ENCODE measurements at regions not wholly inside any gene's neighbourhood (a gene's known extent, or its start where the extent isn't known, plus 50 kb on each side); places are given as distances from the start of the nearest gene placed in this dataset.

DNA sequence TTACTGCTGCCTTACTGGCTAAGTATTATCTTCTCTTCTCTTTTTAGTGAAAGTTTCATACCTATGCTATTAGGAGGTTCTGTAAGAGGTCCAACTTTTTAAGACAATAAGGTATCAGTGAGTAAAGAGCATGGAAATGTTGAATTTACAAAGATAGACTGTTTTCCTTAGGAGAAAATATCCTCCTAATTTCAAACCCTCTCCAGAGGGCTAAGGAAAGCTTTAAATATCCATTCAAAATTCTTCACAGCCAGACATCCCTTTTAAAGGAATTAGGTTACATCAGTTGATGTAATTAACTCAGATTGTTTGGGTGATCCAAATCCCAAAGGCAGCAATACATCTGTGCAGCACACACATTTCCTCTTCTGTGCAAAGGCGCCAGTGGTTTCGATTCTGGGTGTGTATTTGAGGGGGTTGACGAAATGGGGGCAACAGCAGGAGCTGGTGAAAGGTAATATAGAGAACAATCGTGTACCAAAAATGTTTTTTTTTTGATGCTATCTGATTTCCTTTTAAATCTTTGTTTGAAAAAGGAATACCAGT, 273.8 kb upstream of the RPS23 start:
- intact Hi-C loops (cut with micrococcal nuclease), result no loop called here
- H3K9me3 ChIP-seq (ENCODE audit: control insufficient read depth in 1 of 2, insufficient read depth in 1 of 2, low read depth in 1 of 2, low read length in 2 of 2), result no peaks in the 10 kb centered on the region
- no peak overlapping the region for H3K27ac ChIP-seq (ENCODE audit: low read depth, low read length)
- H2AFZ ChIP-seq (ENCODE audit: low read depth, low read length, poor library complexity, severe bottlenecking), result no peak overlapping the region
- no peaks in the 10 kb centered on the region for H3K79me2 ChIP-seq (ENCODE audit: insufficient read depth, low read length)
- H3K9ac ChIP-seq (ENCODE audit: low read length), result no peak overlapping the region
- no peak overlapping the region for H3K4me2 ChIP-seq (ENCODE audit: low read length)
- no TSS peak for BruUV-seq (replicated peaks)
- DNase-seq (ENCODE audit: low read depth, low spot score) (no peak), ATAC-seq (no peak)
- no peaks in the 10 kb centered on the region for H3K9me2 ChIP-seq (ENCODE audit: insufficient read depth)
- H3K36me3 ChIP-seq (ENCODE audit: control insufficient read depth in 1 of 2, insufficient read depth in 2 of 2, low read length in 2 of 2), result no peaks in the 10 kb centered on the region
- no peak overlapping the region for H3K4me3 ChIP-seq (replicated peaks in 1 of 2; ENCODE audit: low read depth in 1 of 2, low read length in 2 of 2)
- CTCF ChIA-PET, result no interaction called here
- no peaks in the 10 kb centered on the region for H3K4me1 ChIP-seq (ENCODE audit: control insufficient read depth in 1 of 2, insufficient read depth in 2 of 2, low read length in 2 of 2)
- no peaks in the 10 kb centered on the region for H3K27me3 ChIP-seq (ENCODE audit: insufficient read depth, low read length)
- RAD21 ChIA-PET (ENCODE audit: low non-redundant PET in 1 of 2, low total read pairs in 2 of 2, uncharacterized antibody in 2 of 2, unreplicated experiment in 2 of 2), result no interaction called here
- TF ChIP-seq TCF7L2 (IDR thresholded peaks at IDR 0.05; ENCODE audit: borderline replicate concordance, extremely low read depth, insufficient read depth, insufficient read length), result no peak
- TF ChIP-seq, protein P1, sequence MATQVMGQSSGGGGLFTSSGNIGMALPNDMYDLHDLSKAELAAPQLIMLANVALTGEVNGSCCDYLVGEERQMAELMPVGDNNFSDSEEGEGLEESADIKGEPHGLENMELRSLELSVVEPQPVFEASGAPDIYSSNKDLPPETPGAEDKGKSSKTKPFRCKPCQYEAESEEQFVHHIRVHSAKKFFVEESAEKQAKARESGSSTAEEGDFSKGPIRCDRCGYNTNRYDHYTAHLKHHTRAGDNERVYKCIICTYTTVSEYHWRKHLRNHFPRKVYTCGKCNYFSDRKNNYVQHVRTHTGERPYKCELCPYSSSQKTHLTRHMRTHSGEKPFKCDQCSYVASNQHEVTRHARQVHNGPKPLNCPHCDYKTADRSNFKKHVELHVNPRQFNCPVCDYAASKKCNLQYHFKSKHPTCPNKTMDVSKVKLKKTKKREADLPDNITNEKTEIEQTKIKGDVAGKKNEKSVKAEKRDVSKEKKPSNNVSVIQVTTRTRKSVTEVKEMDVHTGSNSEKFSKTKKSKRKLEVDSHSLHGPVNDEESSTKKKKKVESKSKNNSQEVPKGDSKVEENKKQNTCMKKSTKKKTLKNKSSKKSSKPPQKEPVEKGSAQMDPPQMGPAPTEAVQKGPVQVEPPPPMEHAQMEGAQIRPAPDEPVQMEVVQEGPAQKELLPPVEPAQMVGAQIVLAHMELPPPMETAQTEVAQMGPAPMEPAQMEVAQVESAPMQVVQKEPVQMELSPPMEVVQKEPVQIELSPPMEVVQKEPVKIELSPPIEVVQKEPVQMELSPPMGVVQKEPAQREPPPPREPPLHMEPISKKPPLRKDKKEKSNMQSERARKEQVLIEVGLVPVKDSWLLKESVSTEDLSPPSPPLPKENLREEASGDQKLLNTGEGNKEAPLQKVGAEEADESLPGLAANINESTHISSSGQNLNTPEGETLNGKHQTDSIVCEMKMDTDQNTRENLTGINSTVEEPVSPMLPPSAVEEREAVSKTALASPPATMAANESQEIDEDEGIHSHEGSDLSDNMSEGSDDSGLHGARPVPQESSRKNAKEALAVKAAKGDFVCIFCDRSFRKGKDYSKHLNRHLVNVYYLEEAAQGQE (IDR thresholded peaks at IDR 0.05; ENCODE audit: low read depth), result no peak
- TF ChIP-seq, protein P2, sequence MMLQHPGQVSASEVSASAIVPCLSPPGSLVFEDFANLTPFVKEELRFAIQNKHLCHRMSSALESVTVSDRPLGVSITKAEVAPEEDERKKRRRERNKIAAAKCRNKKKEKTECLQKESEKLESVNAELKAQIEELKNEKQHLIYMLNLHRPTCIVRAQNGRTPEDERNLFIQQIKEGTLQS (IDR thresholded peaks at IDR 0.05), result no peak
- TF ChIP-seq EGR1 (IDR thresholded peaks at IDR 0.05; ENCODE audit: low read depth), result no peak
- no peak for TF ChIP-seq SIN3A (IDR thresholded peaks at IDR 0.05; ENCODE audit: low read depth)
- TF ChIP-seq EZH2 (IDR thresholded peaks at IDR 0.05), result no peak
- no peak for TF ChIP-seq CEBPB (IDR thresholded peaks at IDR 0.05; ENCODE audit: low read depth)
- TF ChIP-seq, protein P3, sequence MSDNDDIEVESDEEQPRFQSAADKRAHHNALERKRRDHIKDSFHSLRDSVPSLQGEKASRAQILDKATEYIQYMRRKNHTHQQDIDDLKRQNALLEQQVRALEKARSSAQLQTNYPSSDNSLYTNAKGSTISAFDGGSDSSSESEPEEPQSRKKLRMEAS (IDR thresholded peaks at IDR 0.05), result no peak
- TF ChIP-seq RAD21 (IDR thresholded peaks at IDR 0.05; ENCODE audit: low read depth), result no peak
- no peak for TF ChIP-seq YY1 (IDR thresholded peaks at IDR 0.05; ENCODE audit: extremely low read depth, insufficient replicate concordance, low read depth, low read length)
- TF ChIP-seq SRF (IDR thresholded peaks at IDR 0.05; ENCODE audit: low read depth), result no peak
- no peak for TF ChIP-seq POLR2A (IDR thresholded peaks at IDR 0.05; ENCODE audit: borderline replicate concordance, extremely low read depth, insufficient read depth, insufficient read length)
- TF ChIP-seq, protein P4, sequence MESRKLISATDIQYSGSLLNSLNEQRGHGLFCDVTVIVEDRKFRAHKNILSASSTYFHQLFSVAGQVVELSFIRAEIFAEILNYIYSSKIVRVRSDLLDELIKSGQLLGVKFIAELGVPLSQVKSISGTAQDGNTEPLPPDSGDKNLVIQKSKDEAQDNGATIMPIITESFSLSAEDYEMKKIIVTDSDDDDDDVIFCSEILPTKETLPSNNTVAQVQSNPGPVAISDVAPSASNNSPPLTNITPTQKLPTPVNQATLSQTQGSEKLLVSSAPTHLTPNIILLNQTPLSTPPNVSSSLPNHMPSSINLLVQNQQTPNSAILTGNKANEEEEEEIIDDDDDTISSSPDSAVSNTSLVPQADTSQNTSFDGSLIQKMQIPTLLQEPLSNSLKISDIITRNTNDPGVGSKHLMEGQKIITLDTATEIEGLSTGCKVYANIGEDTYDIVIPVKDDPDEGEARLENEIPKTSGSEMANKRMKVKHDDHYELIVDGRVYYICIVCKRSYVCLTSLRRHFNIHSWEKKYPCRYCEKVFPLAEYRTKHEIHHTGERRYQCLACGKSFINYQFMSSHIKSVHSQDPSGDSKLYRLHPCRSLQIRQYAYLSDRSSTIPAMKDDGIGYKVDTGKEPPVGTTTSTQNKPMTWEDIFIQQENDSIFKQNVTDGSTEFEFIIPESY (IDR thresholded peaks at IDR 0.05; ENCODE audit: extremely low read depth, insufficient replicate concordance, low read length), result no peak
- no peak for TF ChIP-seq ZNF274 (IDR thresholded peaks at IDR 0.05; ENCODE audit: low read depth, low read length)
- POLR2A ChIA-PET, result no interaction called here
- no peaks in the 10 kb centered on the region for H4K20me1 ChIP-seq (ENCODE audit: insufficient read depth)
